ENCODE measurements at regions not wholly inside any gene's neighbourhood (a gene's known extent, or its start where the extent isn't known, plus 50 kb on each side); places are given as distances from the start of the nearest gene placed in this dataset.

DNA sequence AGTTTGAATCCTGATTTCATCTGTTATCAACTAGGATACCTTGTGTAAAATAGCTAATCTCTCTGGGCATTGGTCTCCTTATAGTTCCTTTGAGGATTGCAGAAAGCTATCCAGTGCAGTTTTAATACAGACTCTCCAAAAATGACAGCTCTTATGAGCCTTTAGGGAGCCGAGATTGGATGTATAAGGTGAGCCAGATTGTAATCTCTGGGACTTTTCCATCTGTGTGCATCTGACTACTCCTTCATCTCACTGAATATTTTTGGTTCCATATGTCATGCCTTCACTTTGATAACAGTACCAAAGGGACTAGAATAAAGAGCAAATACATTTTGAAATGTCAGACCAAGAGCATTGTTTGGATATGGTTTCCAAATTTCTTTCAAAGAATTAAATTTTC lies 367.2 kb downstream of the TMEM232 start:
- TF ChIP-seq, protein P1, sequence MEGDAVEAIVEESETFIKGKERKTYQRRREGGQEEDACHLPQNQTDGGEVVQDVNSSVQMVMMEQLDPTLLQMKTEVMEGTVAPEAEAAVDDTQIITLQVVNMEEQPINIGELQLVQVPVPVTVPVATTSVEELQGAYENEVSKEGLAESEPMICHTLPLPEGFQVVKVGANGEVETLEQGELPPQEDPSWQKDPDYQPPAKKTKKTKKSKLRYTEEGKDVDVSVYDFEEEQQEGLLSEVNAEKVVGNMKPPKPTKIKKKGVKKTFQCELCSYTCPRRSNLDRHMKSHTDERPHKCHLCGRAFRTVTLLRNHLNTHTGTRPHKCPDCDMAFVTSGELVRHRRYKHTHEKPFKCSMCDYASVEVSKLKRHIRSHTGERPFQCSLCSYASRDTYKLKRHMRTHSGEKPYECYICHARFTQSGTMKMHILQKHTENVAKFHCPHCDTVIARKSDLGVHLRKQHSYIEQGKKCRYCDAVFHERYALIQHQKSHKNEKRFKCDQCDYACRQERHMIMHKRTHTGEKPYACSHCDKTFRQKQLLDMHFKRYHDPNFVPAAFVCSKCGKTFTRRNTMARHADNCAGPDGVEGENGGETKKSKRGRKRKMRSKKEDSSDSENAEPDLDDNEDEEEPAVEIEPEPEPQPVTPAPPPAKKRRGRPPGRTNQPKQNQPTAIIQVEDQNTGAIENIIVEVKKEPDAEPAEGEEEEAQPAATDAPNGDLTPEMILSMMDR (IDR thresholded peaks at IDR 0.05; ENCODE audit: insufficient read depth, low read depth, low read length) = no peak
- DNase-seq (ENCODE audit: low read depth) = no peak
- no peak overlapping the region for H3K4me3 ChIP-seq (ENCODE audit: low read depth, low read length)

DNA sequence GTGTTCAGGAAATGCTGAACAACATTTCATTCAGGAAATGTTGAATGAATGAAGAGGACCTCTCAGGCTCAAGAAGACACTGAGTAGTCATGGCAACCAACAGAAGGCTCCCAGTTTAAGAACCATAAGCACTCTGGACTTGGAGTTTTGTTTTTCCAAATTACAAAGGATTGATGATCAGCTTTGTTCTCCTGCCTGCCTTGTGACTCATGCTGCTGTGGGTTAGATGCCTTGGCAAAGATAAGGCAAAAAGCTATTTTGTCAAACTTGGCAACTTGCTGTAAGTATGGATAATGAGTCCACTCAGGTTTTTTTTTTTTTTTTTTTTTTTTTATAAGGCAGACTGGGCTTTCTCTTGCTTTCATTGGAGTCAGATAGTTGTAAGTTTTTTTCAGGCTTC lies 365.0 kb downstream of the TMEM232 start:
- no peak for DNase-seq (ENCODE audit: low read depth)
- H3K4me3 ChIP-seq (ENCODE audit: low read depth, low read length) = no peak overlapping the region

DNA sequence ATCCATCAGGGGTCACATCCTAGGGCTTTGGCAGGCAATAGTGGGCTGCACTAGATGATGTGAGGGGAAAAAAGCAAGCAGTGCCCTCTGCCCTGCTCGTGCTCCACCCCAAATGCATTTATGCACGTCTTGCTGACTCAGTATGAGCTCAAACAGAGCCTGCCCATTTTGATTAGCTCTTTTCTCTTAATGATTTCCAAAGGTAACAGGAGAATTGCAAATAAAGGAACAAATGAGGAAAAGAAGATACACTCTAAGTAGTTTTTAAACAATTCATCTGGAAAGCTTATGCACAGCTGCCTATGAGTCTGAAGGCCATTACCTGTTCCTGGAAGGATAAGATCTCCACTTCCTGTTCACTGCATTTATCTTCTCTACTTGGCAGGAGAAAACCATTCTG lies 364.2 kb downstream of the TMEM232 start:
- TF ChIP-seq, protein P1 (IDR thresholded peaks at IDR 0.05; ENCODE audit: insufficient read depth, low read depth, low read length) = no peak
- DNase-seq (ENCODE audit: low read depth) = no peak
- H3K4me3 ChIP-seq (ENCODE audit: low read depth, low read length) = no peak overlapping the region

More for the DNA sequence above, 365.0 kb downstream of the TMEM232 start:
- TF ChIP-seq, protein P1 (IDR thresholded peaks at IDR 0.05; ENCODE audit: insufficient read depth, low read depth, low read length) = no peak

DNA sequence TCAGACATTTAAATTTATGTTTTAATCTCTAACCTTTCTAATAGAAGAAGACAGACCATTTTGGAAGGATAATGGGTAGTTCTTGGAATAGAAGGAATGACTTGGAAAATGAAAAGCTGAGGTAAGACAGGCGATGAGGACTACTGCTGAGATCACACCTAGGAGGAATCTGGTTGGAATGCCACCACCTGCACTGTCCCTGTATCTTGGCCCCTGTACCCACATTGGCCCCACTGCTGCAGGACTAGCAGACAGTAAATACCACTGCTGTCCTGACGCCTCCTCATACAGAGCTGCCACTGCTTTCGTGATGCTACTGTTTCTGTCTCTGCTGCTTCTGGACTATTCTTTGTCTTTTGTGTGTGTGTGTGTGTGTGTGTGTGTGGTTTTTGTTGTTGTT lies 359.8 kb downstream of the TMEM232 start:
- H3K4me3 ChIP-seq (ENCODE audit: low read depth, low read length) = no peak overlapping the region
- TF ChIP-seq, protein P1 (IDR thresholded peaks at IDR 0.05; ENCODE audit: insufficient read depth, low read depth, low read length) = no peak
- DNase-seq (ENCODE audit: low read depth) = no peak

All from fibroblast of villous mesenchyme (primary cell).